HG03565 (cell line): ENCODE measurements at regions not wholly inside any gene's neighbourhood (a gene's known extent, or its start where the extent isn't known, plus 50 kb on each side); places are given as distances from the start of the nearest gene placed in this dataset.

ENCODE experiments used
- ATAC-seq: cut with Tn5 transposase; IDR thresholded peaks from one replicate; pipeline ENCODE4 v1.9.1; 2021; ENCODE audit warnings: mild to moderate bottlenecking, moderate library complexity; ENCODE audit not compliant: unreplicated experiment

GRCh38 chr5:153096381-153096780 is 394.1 kb upstream of the GRIA1 start:
- no peak for ATAC-seq

GRCh38 chr5:153099328-153099727 is 391.1 kb upstream of the GRIA1 start:
- no peak for ATAC-seq

DNA sequence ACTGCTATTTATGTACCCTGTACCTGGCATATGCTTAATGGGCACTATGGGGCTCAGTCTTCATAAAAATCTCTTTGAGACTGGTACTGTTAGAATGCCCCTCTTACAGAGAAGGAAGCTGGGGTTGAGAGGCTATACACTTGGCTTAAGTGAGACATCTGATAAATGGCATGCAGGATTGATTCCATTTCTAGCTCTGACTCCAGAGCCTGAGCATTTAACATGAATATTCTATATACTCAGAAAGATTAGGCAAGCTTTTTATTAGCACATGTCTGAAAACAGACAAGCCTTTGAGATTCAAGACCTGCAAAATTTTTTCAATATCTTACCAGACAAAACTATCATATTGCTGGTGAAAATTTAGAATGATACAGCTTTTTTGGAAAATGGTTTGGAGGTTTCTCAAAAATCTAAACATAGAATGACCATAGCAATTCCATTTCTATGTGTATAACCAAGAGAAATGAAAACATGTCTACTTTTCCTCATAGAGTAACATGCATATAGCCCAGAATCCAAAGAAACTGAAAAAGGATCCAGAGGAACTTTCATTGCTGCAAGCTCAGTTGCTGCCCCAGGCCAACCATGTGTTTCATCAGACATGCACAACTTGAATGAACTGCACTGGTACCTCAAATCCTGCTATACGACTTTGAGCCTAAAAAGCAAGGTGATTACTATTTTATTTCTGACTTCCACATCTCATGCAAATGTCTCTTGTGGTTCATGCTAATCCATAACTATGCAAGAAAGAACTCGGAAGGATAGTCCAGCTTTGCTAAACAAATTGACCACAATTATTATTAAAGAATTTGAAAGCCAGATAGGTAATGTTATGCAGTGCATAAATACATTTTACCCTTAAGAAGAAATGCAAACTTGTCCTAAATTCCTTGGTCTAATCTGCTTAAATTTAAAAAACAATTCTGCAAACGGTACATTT is 389.0 kb upstream of the GRIA1 start:
- no peak for ATAC-seq

DNA sequence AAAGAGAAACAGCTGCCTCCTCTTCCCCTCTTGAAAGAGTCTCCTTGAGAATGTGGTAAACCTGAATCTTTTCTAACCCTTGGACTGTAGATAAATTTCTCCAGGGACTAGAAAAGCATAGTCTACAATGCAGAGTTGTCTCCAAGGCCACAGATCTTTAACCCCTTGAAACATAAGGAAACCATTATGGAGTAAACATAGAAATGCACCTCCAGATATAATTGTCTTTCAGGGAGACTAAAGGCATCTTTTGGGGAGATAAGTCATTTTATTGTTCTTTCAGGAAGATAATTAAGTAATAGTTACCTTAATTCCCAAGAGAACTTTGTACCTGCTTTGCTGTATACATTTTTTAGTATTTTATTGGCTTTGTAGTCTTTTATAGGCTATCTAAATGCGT is 373.6 kb upstream of the GRIA1 start:
- ATAC-seq, result no peak

DNA sequence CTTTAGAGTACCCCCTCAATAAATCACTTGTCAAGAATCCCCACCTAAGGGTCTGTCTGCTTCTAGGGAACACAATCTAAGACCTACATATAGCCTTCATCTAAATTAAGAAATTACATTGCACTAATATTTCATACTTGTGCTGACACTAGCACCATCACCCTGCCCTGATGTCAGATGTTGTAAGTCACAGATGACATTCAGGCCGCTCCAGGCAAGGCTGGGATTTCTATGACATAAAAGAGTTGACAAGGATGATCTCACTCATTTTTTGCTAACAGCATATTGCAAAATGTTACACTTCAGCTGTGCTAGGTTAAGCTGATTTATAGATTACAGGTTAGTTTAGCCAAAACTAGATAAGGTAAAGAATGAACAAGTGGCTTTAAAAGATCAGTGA is 372.5 kb upstream of the GRIA1 start:
- no peak for ATAC-seq

DNA sequence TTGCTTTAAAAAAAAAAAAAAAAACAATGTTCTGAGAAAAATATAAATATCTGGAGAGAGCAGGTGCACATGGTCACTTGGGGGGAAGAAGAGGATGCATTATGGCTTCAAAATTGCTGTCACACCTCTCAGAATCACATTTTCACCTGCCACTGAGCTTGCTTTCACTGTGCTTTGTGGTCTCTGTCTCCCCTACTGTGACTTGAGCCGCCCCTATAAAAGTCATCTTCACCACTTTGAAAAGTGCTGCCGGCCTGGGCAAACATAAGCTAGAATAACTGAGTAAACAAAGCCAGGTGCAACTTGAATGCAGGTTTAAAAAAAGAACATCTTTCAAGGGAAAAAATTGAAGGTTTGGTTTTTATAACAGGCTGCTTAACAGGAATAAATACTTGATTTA is 368.1 kb upstream of the GRIA1 start:
- no peak for ATAC-seq

DNA sequence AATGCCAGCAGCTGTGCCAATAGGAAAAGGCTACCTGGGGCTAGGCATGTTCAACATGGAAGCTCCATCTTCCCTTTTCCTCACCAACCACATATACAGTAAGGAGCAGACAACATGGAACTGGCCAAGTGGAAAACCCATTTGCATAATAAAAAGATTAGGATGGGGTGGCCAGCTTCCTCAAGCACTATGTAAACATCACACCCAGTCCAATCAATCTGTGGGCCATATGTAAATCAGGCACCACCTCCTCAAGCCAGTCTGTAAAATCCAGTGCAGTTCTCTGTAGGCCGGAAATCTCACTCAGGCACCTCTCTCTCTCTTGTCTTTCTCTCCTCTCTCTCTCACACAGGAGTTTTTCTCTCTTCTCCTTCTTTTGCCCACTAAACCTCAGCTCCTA is 360.2 kb upstream of the GRIA1 start:
- ATAC-seq, result no peak

DNA sequence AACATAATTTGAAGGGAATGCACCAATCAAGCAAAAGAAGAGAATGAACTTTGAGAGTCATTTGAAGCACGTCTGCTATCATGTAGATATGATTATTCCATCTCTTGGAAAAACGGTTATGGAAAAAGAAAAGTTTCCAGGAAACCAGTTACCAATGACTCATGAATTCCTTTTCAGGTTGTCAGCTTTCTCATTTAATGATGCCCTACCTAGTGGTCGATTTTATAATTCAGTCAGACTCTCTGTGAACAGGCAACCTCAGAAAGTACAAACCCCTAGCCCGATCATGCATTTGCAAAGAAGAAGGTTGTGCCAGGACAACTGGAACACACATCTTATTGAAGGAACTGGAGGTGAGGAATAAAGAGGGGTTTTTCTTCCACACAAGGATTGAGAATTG is 355.1 kb upstream of the GRIA1 start:
- no peak for ATAC-seq

DNA sequence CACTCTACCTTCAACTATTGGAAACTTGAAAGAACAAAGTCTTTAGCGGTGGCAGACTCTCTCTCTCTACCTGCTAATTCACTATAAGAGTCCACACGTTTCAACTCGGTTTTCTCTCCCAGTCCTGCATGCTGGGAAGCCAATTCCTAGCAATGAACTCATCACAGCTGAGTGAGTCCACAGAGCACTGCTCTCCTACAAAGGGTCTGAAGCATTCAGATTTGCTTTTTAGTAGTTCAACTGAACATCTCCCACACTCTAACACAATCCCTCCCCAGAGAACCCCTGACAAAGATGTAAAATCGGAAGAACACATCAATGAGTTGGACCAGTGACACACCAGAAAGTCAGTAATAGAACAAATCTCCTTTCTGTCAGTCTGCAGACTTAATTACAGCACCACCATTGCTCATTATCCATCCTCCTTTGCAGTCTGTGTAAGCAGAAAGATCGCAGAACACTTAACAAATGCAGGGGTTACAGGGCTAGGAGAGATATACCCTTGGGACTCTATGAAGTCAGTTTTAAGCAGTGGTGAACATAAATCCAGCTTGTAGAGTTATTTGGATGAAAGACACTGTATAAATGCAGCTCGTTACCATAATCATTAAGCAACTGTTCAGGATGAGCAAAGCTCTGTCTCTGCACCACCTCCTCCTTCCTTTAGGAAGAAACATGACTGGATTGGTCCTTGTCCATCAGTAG is 353.4 kb upstream of the GRIA1 start:
- no peak for ATAC-seq

DNA sequence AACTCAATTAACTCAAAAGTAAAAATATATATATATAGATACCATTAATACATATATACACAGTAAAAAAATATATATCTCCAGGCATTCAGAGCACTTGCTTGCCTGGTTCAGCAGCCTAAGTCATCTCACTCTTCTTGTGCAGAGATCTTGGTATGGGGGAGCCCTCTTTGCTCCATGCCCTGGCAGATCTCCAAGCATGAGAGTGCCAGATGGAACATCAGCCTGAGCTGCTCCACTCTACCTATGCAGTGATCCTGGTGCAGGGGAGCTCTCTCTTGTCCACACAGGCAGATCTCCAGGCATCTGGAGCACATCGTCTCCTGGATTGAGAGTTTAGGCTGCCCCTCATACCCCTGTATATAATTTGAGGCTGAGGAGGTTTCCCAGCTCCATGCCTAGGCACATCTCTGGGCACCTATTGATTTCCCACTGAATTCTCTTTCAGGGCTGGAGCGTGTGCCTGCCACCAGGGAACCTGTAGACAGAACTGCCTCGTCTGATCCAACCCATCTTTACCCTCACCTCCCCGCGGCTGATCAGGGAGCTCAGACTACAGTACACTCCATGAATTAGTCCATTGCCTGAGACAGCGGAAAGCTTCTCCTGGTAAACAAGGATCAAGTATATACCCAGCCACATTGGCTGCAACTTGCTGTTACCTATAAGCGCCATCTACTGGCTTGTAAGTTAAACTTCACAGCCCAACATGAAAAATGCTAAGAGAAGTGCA is 342.4 kb upstream of the GRIA1 start:
- peak; percentile 84 for ATAC-seq

- ATAC-seq, result no peak
These were observed 341.9 kb upstream of the GRIA1 start for GRCh38 chr5:153148624-153148976.

DNA sequence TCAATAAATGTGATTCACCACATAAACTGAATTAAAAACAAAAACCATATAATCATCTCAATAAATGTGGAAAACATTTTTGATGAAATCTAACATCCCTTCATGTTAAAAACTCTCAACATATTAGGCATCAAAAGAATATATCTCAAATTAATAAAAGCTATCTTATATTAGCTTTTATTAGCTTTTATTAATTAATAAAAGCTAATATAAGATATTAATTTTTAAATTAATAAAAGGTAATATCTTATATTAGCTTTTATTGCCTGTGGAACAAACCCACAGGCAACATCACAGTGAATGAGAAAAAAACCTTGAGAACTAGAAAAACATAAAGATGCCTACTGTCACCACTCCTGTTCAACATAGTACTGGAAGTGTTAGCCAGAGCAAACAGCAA is 338.9 kb upstream of the GRIA1 start:
- ATAC-seq, result no peak

GRCh38 chr5:153153086-153153485 is 337.4 kb upstream of the GRIA1 start:
- no peak for ATAC-seq

DNA sequence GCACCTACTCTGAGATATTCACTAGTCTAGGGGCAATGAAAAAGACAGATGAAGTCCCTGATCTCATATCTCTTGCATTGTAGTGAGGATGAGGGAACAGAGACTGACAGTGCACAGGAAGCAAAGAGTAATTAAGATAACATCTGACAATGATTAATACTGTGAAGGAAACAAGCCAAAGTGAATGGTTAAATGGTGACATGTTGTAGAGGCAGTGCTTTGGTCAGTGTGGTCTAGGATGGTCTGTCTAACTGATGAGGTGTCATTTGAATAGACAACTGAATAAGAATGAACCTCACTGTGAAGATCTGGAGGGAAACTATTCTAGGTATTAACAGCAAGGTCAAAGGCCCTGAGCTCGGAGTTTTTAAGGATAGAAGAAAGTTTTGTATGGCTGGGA is 333.3 kb upstream of the GRIA1 start:
- ATAC-seq, result peak; percentile 47

- no peak for ATAC-seq
These were observed 331.9 kb upstream of the GRIA1 start for GRCh38 chr5:153158608-153159007.

GRCh38 chr5:153159616-153160015 is 330.9 kb upstream of the GRIA1 start:
- no peak for ATAC-seq

DNA sequence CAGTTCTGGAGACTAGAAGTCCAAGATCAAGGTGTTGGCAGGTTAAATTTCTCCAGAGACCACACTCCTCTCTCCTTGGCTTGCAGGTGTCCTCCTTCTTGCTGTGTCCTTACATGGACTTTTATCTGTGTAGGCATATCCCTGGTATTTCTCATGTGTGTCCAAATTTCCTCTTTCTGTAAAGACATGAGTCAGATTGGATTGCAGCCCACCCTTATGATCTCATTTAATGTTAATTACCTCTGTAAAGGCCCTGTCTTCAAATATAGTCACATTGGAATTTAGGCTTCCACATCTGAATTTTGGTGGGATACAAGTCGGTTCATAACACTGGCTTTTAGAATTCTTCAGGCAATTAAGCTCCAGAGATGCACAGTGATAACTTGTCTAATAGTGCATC is 322.2 kb upstream of the GRIA1 start:
- ATAC-seq, result no peak

- ATAC-seq, result no peak
These were observed 303.0 kb upstream of the GRIA1 start for GRCh38 chr5:153187503-153187902.

DNA sequence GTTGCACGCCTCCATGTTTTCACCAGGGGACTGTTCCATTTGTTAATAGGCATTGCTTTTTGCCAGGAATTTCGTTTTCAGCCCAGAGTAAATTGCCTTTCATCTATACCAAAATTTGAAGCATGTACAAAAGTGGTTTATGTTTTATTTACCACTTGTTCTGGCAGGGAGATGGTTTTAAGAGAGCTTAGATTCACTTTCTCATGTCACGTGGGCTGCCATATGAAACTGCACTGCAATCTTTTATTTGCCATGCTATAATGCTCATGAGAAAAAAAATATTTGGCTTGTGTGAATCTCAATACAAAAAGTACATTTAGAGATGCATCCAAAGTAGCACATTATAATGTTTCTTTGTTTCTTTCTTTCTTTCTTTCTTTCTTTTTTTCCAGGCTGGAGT is 284.1 kb upstream of the GRIA1 start:
- no peak for ATAC-seq

DNA sequence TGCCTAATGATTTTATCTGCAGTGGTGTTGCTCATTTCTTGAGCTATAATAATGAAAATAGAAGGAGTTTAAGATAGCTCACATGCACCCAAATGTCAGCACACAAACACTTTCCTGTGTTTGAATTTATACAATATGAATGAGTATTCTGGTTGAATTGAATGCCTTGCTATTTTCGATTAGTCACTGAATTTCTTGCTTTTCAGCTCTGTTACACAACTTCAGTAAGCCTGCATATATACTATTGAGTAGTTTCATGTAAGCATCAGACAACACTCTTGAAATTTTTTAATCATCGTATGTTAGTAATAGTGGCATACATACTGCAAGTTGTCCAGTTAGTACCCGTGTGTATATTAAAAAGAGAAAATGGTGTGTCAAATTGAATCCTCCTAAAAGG is 281.5 kb upstream of the GRIA1 start:
- no peak for ATAC-seq

GRCh38 chr5:153209687-153210086 is 280.8 kb upstream of the GRIA1 start:
- no peak for ATAC-seq

DNA sequence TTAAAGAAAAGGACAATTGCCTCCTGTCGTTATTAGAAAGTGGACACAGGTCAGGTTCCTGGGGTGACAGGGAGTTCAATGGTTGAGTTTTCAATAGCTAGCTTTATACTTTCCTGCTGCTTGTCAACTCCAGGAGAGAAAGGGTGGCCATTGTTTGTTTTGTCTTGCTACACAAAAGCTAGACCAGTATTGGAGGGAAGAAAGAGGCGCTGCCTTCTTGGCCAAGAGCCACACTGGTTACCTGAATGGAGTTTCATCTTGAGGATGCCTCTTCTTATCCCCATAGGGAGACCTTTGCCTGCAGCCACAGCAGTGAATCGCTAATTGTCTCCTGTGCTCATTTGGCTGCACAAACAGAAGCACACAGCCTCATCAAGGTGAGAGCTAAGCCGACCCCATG is 279.4 kb upstream of the GRIA1 start:
- no peak for ATAC-seq
